Aorta (tissue), 5 donors: ENCODE measurements at regions not wholly inside any gene's neighbourhood (a gene's known extent, or its start where the extent isn't known, plus 50 kb on each side); places are given as distances from the start of the nearest gene placed in this dataset.
"Not testable (repeated sequence)": the region's sequence is repeated elsewhere in the genome, so short reads cannot be mapped to it uniquely, and the experiment has no call there.

Source experiments
- ATAC-seq: fragments of 200-7000 bp; cut with Tn5 transposase; one replicate; pipeline ENCODE4 v1.9.1; 2022; ENCODE audit warnings: moderate library complexity; ENCODE audit not compliant: low FRiP score
- DNase-seq, 2 donors: peaks; one replicate each; pipeline ENCODE4 v3.0.0-alpha.2; 2020
- H3K27ac ChIP-seq, 2 donors: one replicate each; pipeline ENCODE4 v1.5.1; 2013; ENCODE audit warnings: low read length in 2 of 2, mild to moderate bottlenecking in 2 of 2, moderate library complexity in 2 of 2, control low read depth in 1 of 2, inconsistent platforms in 1 of 2, low read depth in 1 of 2
- H3K27me3 ChIP-seq, 2 donors: one replicate each; pipeline ENCODE4 v1.6.1; 2013; ENCODE audit warnings: control low read depth in 1 of 2, low read length in 1 of 2, mild to moderate bottlenecking in 1 of 2, moderate library complexity in 1 of 2; ENCODE audit not compliant: insufficient read depth in 2 of 2, control insufficient read depth in 1 of 2
- H3K36me3 ChIP-seq, 2 donors: one replicate each; pipeline ENCODE4 v1.6.1; 2013; ENCODE audit warnings: control low read depth in 1 of 2, low read length in 1 of 2, mild to moderate bottlenecking in 1 of 2; ENCODE audit not compliant: insufficient read depth in 2 of 2, control insufficient read depth in 1 of 2
- H3K4me1 ChIP-seq, 2 donors: one replicate each; pipeline ENCODE4 v1.6.1; 2013; ENCODE audit warnings: low read length in 2 of 2, control low read depth in 1 of 2, mild to moderate bottlenecking in 1 of 2, moderate library complexity in 1 of 2; ENCODE audit not compliant: insufficient read depth in 2 of 2, control insufficient read depth in 1 of 2
- H3K4me3 ChIP-seq, 2 donors: one replicate each; pipeline ENCODE4 v1.5.1; 2013; ENCODE audit warnings: low read length in 2 of 2, control low read depth in 1 of 2, mild to moderate bottlenecking in 1 of 2
- H3K9me3 ChIP-seq: one replicate; pipeline ENCODE4 v1.6.1; 2013; ENCODE audit warnings: mild to moderate bottlenecking, low read length; ENCODE audit not compliant: control insufficient read depth
- WGBS, 2 donors: extraction: QIAGEN DNeasy Blood & Tissue Kit; methylation state at CpG; one replicate each; pipeline ENCODE4 v1.1.7; 2013; 5-methylcytosine and 5-hydroxymethylcytosine counted together
- intact Hi-C, 2 donors: fragments of 100-400 bp; cut with DNase I; formaldehyde crosslinking; loops; one replicate each; pipeline versions ENCODE4 v1.14.2 to v1.15.0; 2022
- donor health status: healthy with polysubstance abuse.
- donor health status: Bipolar disorder and iron deficiency.
- donor health status: DM: no; HTN: no; CAD: no.
- donor health status: DM: no; HTN: no; CAD: no.
- donor health status: DM: yes; HTN: yes; CAD: no.

GRCh38 chr5:25238720-25239119 lies 593.9 kb upstream of the CDH10 start:
- not testable (repeated sequence) for ATAC-seq, DNase-seq
- WGBS, 2 donors = 95 to 98% methylated on average over 4 of the region's 4 CpGs

GRCh38 chr5:25224316-25224982 lies 579.7 kb upstream of the CDH10 start:
- H3K36me3 ChIP-seq = no peaks in the 10 kb centered on the region
- no peaks in the 10 kb centered on the region for H3K27me3 ChIP-seq
- no peak overlapping the region for H3K27ac ChIP-seq
- intact Hi-C loops = no loop called here
- 24 to 32% methylated on average over 10 of the region's 10 CpGs for WGBS, 2 donors
- no peaks in the 10 kb centered on the region for H3K9me3 ChIP-seq
- no peaks in the 10 kb centered on the region for H3K4me1 ChIP-seq
- H3K4me3 ChIP-seq = no peak overlapping the region
- DNase-seq = no peak
- no peak for ATAC-seq

More at GRCh38 chr5:25238720-25239119, 593.9 kb upstream of the CDH10 start:
- H3K36me3 ChIP-seq, H3K4me3 ChIP-seq, H3K9me3 ChIP-seq, intact Hi-C loops, H3K27me3 ChIP-seq, H3K27ac ChIP-seq, H3K4me1 ChIP-seq: not testable (repeated sequence)

DNA sequence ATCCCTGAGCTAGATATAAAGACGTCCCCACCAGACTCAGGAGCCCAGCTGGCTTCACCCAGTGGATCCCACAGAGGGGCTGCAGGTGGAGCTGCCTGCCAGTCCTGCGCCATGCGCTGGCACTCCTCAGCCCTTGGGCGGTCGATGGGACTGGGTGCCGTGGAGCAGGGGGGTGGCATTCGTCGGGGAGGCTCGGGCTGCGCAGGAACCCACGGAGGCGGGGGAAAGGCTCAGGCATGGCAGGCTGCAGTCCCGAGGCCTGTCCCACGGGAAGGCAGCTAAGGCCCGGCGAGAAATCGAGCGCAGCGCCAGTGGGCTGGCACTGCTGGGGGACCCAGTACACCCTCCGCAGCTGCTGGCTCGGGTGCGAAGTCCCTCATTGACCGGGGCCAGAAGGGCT lies 555.1 kb upstream of the CDH10 start:
- H3K4me1 ChIP-seq, intact Hi-C loops, H3K4me3 ChIP-seq, H3K36me3 ChIP-seq, H3K9me3 ChIP-seq, DNase-seq, ATAC-seq, H3K27ac ChIP-seq, H3K27me3 ChIP-seq: not testable (repeated sequence)
- 95% methylated on average over 18 to 23 of the region's 23 CpGs for WGBS, 2 donors

GRCh38 chr5:25190521-25191000 lies 545.8 kb upstream of the CDH10 start:
- WGBS, 2 donors = 93 to 95% methylated on average over 55 of the region's 55 CpGs
- Histone ChIP-seq H3K4me3 (no peak overlapping the region), H3K4me1 (no peaks in the 10 kb centered on the region), H3K27ac (no peak overlapping the region), H3K27me3 (no peaks in the 10 kb centered on the region), H3K9me3 (no peaks in the 10 kb centered on the region), H3K36me3 (no peaks in the 10 kb centered on the region)
- intact Hi-C loops = no loop called here
- ATAC-seq (no peak), DNase-seq (no peak)

DNA sequence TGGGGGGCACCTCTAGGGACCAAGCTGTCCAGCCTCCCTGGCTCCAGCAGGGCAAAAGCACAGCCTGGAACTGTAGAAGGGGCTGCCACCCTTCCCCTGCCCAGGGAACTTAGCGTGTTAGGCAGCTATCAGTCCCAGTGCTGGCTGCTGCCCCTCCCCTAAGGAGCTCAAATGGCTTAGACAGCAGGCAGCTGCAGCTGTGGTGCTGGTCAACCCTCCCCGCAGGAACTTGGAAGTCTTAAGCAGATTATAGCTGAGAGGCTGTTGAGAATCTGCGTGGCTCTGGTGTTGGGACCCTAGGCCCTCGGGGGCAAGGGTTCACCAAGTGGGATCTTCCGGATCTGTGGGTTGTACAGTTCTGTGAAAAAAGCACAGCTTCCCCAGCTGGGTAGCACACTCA lies 536.5 kb upstream of the CDH10 start:
- DNase-seq (no peak), ATAC-seq (no peak)
- Histone ChIP-seq H3K36me3 (no peaks in the 10 kb centered on the region), H3K4me1 (no peaks in the 10 kb centered on the region), H3K4me3 (no peak overlapping the region), H3K9me3 (peaks cover 1% of the 10 kb centered on the region), H3K27ac (no peak overlapping the region), H3K27me3 (no peaks in the 10 kb centered on the region)
- intact Hi-C loops = no loop called here
- 81 to 88% methylated on average over 5 of the region's 5 CpGs for WGBS, 2 donors

GRCh38 chr5:25162616-25163015 lies 517.8 kb upstream of the CDH10 start:
- H3K36me3 ChIP-seq, H3K27me3 ChIP-seq, DNase-seq, intact Hi-C loops, H3K4me3 ChIP-seq, H3K4me1 ChIP-seq, H3K27ac ChIP-seq, ATAC-seq, H3K9me3 ChIP-seq: not testable (repeated sequence)
- WGBS, 2 donors = 0% methylated on average over 1 of the region's 1 CpG

DNA sequence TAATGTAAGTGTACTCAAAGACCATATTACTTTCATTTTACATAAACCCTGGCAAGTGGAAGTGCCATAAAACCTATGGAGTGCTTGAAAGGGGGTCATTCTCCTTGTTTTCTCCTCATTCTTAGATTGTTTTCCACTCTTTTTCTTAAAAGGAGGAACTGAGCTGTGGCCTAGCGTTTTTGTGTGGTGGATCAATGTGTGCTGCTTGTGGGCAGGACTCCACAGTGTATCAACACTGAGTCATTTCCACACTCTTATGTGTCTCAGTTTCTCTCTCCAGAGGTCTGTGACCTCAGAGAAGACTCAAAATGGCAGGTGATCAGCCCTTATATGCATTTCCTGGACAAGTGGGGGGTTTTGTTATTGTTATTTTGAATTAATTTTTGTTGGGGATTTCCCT lies 516.1 kb upstream of the CDH10 start:
- no peaks in the 10 kb centered on the region for H3K4me1 ChIP-seq
- no peaks in the 10 kb centered on the region for H3K27me3 ChIP-seq
- H3K9me3 ChIP-seq = no peaks in the 10 kb centered on the region
- H3K4me3 ChIP-seq = no peak overlapping the region
- no peak for DNase-seq
- no peak for ATAC-seq
- 67 to 87% methylated on average over 1 of the region's 1 CpG for WGBS, 2 donors
- no peak overlapping the region for H3K27ac ChIP-seq
- no peaks in the 10 kb centered on the region for H3K36me3 ChIP-seq
- intact Hi-C loops = no loop called here

GRCh38 chr5:25150819-25151218 lies 506.0 kb upstream of the CDH10 start:
- Histone ChIP-seq H3K27ac (no peak overlapping the region), H3K27me3 (no peaks in the 10 kb centered on the region), H3K36me3 (no peaks in the 10 kb centered on the region), H3K9me3 (no peaks in the 10 kb centered on the region), H3K4me1 (no peaks in the 10 kb centered on the region), H3K4me3 (no peak overlapping the region)
- DNase-seq (no peak), ATAC-seq (no peak)
- intact Hi-C loops = no loop called here
- WGBS, 2 donors = 47 to 71% methylated on average over 1 of the region's 1 CpG

DNA sequence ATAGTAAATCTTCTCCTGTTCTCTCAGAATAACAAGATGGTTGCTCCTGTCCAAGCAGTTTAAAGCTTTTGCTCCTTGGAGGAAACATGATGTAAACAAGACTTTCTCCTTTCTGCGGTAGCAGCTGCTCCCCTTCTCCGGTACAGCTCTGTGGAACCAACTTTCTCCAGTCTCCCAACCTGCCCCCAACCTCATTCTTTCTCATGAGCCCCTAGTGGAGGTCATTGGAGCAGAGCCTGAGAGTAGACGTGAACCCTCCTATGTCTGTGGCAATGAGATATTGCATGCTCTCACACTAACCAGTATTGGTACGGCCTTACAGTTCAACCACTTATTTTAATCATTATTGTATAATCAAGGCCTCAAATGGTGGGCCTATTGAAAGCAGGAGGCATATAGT lies 483.8 kb upstream of the CDH10 start:
- Histone ChIP-seq H3K27ac (no peak overlapping the region), H3K27me3 (peaks cover 0 to 1% of the 10 kb centered on the region in 2 donors), H3K36me3 (no peaks in the 10 kb centered on the region), H3K4me1 (no peaks in the 10 kb centered on the region), H3K9me3 (peaks cover 1% of the 10 kb centered on the region), H3K4me3 (no peak overlapping the region)
- 68 to 78% methylated on average over 4 of the region's 4 CpGs for WGBS, 2 donors
- DNase-seq (no peak), ATAC-seq (no peak)
- intact Hi-C loops = no loop called here
